GDM1 (cell line): ENCODE measurements at regions not wholly inside any gene's neighbourhood (a gene's known extent, or its start where the extent isn't known, plus 50 kb on each side); places are given as distances from the start of the nearest gene placed in this dataset.
A peak's percentile ranks its signal among the peaks of the same experiment; 100 is the strongest.

ENCODE experiments used
- DNase-seq: peaks from one replicate; lab custom pipeline; 2025; lab: John Stamatoyannopoulos, UW

- DNase-seq = no peak
Measured at GRCh38 chr1:209428241-209428921, 155.1 kb upstream of the CAMK1G start.

DNA sequence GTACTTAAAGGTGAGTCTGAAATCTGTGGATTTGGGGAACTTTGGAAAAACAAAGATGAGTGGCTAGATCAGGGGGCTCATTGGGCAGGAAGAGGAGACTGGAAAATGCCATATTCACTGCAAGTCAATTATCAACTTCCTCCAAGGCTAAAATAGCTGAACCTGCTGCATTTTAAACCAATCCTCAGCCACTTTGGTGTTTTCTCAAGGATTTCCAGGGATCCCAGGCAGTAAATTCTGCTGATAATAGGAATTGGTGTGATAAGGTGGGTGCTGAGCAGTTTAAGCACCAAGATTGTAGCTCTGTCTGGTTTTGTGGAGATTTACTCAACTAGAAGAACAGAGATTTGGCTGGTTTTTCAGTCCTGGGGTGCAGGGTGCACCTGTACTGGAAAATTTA lies 153.9 kb upstream of the CAMK1G start:
- no peak for DNase-seq

DNA sequence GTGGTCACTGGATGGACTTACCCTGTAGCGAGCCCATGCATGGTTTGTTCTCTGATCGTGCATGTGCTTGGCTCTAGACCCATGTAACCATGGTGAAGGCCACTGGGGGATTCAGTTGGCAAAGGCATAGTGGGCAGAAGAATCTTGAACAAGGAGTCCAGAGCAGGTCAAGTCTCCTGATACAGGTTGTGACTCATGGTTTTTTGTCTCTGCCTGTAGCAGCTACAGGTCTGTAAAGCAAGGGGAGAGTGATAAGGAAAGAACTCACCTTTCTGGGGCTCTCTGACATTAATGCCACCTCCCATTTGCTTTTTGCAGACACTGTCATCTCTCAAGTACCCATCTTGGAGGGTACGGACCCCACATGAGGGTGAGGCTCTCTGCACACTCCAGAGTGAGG lies 153.4 kb upstream of the CAMK1G start:
- DNase-seq = no peak

- DNase-seq = no peak
Measured at GRCh38 chr1:209430821-209431259, 152.7 kb upstream of the CAMK1G start.

GRCh38 chr1:209431402-209431801 lies 152.1 kb upstream of the CAMK1G start:
- no peak for DNase-seq

GRCh38 chr1:209431813-209432442 lies 151.6 kb upstream of the CAMK1G start:
- no peak for DNase-seq

DNA sequence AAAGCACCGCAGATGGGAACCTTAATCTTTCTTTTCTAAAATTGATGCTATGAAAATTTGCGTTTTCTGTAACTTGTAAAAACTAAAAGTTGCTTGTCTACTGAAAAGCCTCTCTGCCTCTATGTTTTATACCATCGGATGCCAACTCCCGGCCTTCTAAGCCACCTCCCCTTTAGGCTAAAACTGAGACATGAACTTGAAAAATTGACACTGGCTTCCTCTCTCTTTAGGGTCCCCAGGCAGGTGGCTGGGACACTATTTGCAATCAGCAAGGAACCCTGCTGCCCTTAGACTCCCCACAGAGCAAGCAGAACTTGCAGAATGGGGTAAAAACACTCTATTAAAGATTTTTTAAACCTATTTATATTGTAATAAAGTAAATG lies 151.1 kb upstream of the CAMK1G start:
- DNase-seq = no peak

- no peak for DNase-seq
Measured at GRCh38 chr1:209433649-209434031, 149.9 kb upstream of the CAMK1G start.

GRCh38 chr1:209434066-209434465 lies 149.4 kb upstream of the CAMK1G start:
- DNase-seq = no peak

DNA sequence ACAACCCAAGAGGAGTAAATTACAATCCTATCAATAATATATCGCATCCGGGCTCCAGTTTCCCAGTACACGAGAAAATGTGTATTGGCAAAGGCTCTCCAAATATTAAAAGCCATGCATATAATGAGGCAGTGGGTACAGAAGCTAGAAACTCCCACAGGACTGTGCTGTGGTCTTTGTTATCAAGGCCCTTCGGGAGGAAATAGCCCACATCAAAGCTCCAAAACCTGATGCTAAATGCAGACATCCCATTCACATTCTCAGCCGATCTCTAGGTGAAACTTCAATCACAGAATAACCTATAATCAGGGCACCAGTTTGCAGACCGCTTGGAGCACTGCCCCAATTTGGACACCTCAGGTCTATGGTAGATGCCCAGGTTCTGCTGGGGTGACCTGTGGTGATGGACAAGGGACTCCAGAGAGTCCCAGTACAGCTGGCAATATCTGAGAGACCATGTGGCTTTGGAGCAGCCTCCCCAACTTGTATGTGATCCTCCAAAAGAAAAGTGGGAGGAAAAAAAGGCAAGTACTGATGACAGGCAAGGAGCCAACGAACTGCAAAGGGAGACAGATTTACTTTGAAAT lies 148.8 kb upstream of the CAMK1G start:
- no peak for DNase-seq

DNA sequence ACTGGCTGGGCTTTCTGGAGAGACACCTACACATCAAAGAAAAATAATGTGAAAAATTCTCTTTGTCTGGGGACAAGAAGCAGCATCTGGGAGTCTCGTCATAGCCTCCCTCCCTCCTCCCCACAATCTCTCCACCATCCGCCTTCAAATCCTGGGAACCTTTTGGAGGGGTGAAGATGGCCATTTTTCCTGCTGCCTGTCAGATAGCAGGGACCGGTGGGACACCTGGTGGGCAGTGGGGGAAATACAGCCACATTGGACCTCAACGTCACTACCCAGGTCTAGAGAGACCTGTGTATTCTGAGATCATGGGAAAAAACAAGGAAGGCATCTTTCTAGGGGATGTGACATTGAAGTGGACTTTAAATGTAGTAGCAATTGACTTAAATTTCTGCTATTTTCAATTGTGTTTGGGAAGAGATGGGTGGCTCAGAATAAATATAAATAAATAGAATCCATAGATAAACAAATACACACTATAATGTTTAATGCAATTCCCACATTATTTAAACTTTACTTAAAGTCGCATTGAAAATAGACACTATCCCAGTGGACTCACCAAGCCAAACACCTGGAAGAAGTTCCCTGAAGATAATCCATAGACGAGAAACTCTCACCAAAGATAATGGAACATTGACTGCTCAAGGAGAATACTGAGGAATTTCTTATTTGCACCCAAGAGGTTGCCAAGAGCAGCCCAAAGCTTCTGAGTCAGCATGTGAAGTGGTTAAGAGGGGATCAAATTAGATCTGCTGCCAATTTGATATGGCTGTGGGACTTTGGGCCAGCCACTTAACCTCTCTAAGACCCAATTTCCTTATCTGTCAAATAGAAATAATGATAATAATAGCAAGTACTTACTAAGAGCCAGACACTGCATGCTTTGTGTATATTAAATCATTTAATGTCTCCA lies 147.6 kb upstream of the CAMK1G start:
- peak; percentile 38 for DNase-seq

DNA sequence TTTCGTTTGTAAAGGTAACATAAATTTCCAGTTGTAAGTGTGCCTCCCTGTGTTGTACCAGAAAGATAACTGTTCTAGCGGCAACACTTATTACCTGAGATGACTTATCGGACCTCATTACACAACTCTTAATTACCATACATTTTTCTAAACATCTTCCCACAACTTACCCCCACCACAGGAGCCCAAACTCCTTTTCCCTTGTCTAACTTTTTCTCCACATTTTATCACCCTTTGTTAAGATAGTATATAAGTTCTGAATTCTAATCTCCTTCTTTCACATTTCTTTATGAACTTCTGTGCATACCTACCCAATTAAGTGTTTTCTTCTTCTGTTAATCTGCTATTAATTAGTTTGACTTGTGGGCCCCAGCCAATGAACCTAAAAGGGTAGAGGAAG lies 143.7 kb upstream of the CAMK1G start:
- no peak for DNase-seq

GRCh38 chr1:209443361-209443931 lies 140.1 kb upstream of the CAMK1G start:
- DNase-seq = no peak

- DNase-seq = no peak
Measured at GRCh38 chr1:209443975-209444651, 139.4 kb upstream of the CAMK1G start.

- no peak for DNase-seq
Measured at GRCh38 chr1:209444961-209445360, 138.6 kb upstream of the CAMK1G start.

GRCh38 chr1:209445576-209445975 lies 137.9 kb upstream of the CAMK1G start:
- no peak for DNase-seq

GRCh38 chr1:209446356-209446755 lies 137.2 kb upstream of the CAMK1G start:
- no peak for DNase-seq

DNA sequence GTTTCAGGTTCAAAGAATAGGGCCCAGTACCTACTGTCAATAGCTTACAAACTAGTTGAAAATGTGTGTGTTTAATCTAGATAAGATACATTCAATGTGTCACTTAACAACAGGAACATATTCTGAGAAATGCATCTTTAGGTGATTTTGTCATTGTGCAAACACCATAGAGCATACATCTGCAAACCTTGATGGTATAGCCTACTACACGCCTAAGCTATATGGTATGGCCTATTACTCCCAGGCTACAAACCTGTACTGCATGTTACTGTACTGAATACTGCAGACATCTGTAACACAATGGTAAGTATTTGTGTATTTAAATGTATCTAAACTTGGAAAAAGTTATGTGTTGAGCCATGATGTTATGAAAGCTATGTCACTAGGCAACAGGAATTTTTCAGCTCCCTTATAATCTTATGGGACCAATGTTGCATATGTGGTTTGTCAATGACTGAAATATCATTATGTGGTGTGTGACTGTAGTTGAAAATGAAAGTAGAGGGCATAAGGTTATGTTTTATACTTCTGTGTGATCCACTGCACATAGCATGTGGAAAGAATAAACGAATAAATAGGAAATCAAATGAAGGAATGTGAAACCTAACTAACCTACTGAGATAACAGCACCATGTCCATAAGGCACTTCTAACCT lies 129.0 kb upstream of the CAMK1G start:
- DNase-seq = no peak

DNA sequence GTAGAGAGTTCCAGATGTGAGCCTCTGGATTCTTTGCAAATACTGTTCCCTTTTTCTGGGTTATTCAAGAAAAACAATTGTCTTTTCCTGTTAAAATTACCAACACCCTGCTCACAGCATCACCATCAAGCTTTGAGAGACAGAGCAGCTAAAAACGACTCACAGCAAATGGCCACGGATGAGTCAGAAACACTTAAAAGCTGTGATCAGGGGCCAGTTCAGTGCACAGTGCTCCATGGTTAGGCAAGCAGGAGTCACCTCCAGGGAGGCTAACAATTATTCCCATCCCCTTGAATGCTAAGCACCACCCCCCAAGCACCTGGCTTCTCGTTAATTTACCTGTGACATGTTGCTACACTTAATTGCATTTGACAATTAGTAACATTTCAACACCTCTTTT lies 128.4 kb upstream of the CAMK1G start:
- no peak for DNase-seq

DNA sequence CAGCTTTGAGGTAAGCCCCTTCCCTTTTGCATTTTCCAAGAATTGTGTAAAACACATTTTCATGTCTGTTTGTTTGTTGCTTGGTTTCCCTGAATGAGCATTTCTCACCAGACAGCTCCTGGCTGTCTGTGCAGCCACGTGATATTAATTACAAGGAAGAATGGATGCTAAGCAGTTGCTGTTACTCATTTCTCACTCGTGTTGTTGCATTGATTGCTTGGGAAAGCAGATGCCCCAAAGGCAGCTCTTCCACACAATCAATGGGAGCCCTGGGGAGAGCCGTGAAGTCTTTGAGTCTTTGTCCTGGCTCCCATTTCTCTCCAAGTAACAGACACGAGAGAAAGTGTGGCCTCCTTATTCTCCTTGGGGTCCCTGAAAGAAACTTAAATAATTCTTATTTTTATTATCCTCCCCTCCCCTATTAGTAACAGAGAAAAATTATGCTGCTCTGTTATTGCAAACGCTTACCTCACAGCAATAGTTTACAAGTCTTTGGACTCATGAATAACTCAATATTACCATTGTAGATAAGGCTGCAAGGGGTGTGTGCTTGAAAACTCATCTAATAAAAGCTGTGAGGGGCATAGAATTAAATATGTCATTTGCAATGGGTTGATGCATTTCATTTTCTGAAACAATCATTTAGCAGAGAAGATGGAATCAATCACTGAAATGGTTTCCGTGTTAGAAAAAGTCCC lies 127.7 kb upstream of the CAMK1G start:
- DNase-seq = no peak
